ENCODE measurements at regions not wholly inside any gene's neighbourhood (a gene's known extent, or its start where the extent isn't known, plus 50 kb on each side); places are given as distances from the start of the nearest gene placed in this dataset.

GRCh38 chr21:27550287-27550686, 583.4 kb upstream of the ADAMTS5 start:
- no peak overlapping the region for H3K27ac ChIP-seq (ENCODE audit: low read length)
- no peaks in the 10 kb centered on the region for H3K9me3 ChIP-seq (ENCODE audit: control insufficient read depth, insufficient read depth, low read depth, low read length)
- ATAC-seq = no peak
- H3K4me3 ChIP-seq (ENCODE audit: low read depth in 2 of 2, low read length in 2 of 2) = no peak overlapping the region
- BruUV-seq (replicated peaks) = no TSS peak
- intact Hi-C loops (cut with micrococcal nuclease; ENCODE audit: unreplicated experiment) = no loop called here
- no peak for DNase-seq (ENCODE audit: low read depth, low spot score)
- no peaks in the 10 kb centered on the region for H3K27me3 ChIP-seq (ENCODE audit: control insufficient read depth, insufficient read depth, low read length)
- no peaks in the 10 kb centered on the region for H3K36me3 ChIP-seq (ENCODE audit: control insufficient read depth, insufficient read depth, low read length)
- ChIA-PET POLR2A (no interaction called here), CTCF (no interaction called here)
- no peak for TF ChIP-seq POLR2AphosphoS5 (IDR thresholded peaks at IDR 0.05; ENCODE audit: low read depth, low read length)
- TF ChIP-seq REST (IDR thresholded peaks at IDR 0.05; ENCODE audit: insufficient read depth in 1 of 2, low read depth in 2 of 2, low read length in 1 of 2) = no peak
- TF ChIP-seq SIN3A (IDR thresholded peaks at IDR 0.05; ENCODE audit: borderline replicate concordance, insufficient read depth, low read depth, low read length) = no peak
- TF ChIP-seq TCF7L2 (IDR thresholded peaks at IDR 0.05; ENCODE audit: low read depth, low read length) = no peak
- TF ChIP-seq CTCF (IDR thresholded peaks at IDR 0.05) = no peak
- H3K4me1 ChIP-seq (ENCODE audit: control insufficient read depth, insufficient read depth, low read length) = no peaks in the 10 kb centered on the region
- in situ Hi-C loops (cut with HindIII; ENCODE audit: low pct_unique_long_range_greater_than_20kb, low sequenced_read_pairs) = no loop called here

- TF ChIP-seq REST (IDR thresholded peaks at IDR 0.05; ENCODE audit: insufficient read depth in 1 of 2, low read depth in 2 of 2, low read length in 1 of 2) (no peak), POLR2AphosphoS5 (IDR thresholded peaks at IDR 0.05; ENCODE audit: low read depth, low read length) (no peak), TCF7L2 (IDR thresholded peaks at IDR 0.05; ENCODE audit: low read depth, low read length) (no peak), CTCF (IDR thresholded peaks at IDR 0.05) (no peak), SIN3A (IDR thresholded peaks at IDR 0.05; ENCODE audit: borderline replicate concordance, insufficient read depth, low read depth, low read length) (no peak)
- intact Hi-C loops (cut with micrococcal nuclease; ENCODE audit: unreplicated experiment) = no loop called here
- CTCF ChIA-PET = no interaction called here
These were observed 581.6 kb upstream of the ADAMTS5 start for GRCh38 chr21:27548486-27548885.

More at GRCh38 chr21:27548486-27548885, 581.6 kb upstream of the ADAMTS5 start:
- Histone ChIP-seq H3K4me3 (ENCODE audit: low read depth in 2 of 2, low read length in 2 of 2) (no peak overlapping the region), H3K36me3 (ENCODE audit: control insufficient read depth, insufficient read depth, low read length) (no peaks in the 10 kb centered on the region), H3K27ac (ENCODE audit: low read length) (no peak overlapping the region), H3K27me3 (ENCODE audit: control insufficient read depth, insufficient read depth, low read length) (no peaks in the 10 kb centered on the region), H3K9me3 (ENCODE audit: control insufficient read depth, insufficient read depth, low read depth, low read length) (no peaks in the 10 kb centered on the region), H3K4me1 (ENCODE audit: control insufficient read depth, insufficient read depth, low read length) (no peaks in the 10 kb centered on the region)
- DNase-seq (ENCODE audit: low read depth, low spot score) = no peak
- ATAC-seq = no peak
- in situ Hi-C loops (cut with HindIII; ENCODE audit: low pct_unique_long_range_greater_than_20kb, low sequenced_read_pairs) = no loop called here
- POLR2A ChIA-PET = no interaction called here
- BruUV-seq (replicated peaks) = no TSS peak
